HG03460 (cell line): ENCODE measurements at regions not wholly inside any gene's neighbourhood (a gene's known extent, or its start where the extent isn't known, plus 50 kb on each side); places are given as distances from the start of the nearest gene placed in this dataset.
"Not testable (repeated sequence)": the region's sequence is repeated elsewhere in the genome, so short reads cannot be mapped to it uniquely, and the experiment has no call there.

Experiments
- ATAC-seq: cut with Tn5 transposase; IDR thresholded peaks from one replicate; pipeline ENCODE4 v1.9.1; 2021; ENCODE audit not compliant: unreplicated experiment

GRCh38 chrX:39766855-39767254, 330.9 kb downstream of the BCOR start:
- no peak for ATAC-seq

- ATAC-seq = no peak
Measured at GRCh38 chrX:39767446-39767845, 330.3 kb downstream of the BCOR start.

- ATAC-seq = no peak
Measured at GRCh38 chrX:39769748-39770147, 328.0 kb downstream of the BCOR start.

- no peak for ATAC-seq
Measured at GRCh38 chrX:39771089-39771488, 326.7 kb downstream of the BCOR start.

- no peak for ATAC-seq
Measured at GRCh38 chrX:39772057-39772832, 325.5 kb downstream of the BCOR start.

- ATAC-seq = no peak
Measured at GRCh38 chrX:39773150-39773549, 324.6 kb downstream of the BCOR start.

GRCh38 chrX:39773923-39774773, 323.6 kb downstream of the BCOR start:
- no peak for ATAC-seq

GRCh38 chrX:39774774-39775328, 322.9 kb downstream of the BCOR start:
- ATAC-seq = no peak

GRCh38 chrX:39777623-39778025, 320.1 kb downstream of the BCOR start:
- no peak for ATAC-seq

- ATAC-seq = no peak
Measured at GRCh38 chrX:39779952-39780783, 317.6 kb downstream of the BCOR start.

GRCh38 chrX:39782276-39782675, 315.5 kb downstream of the BCOR start:
- ATAC-seq = no peak

GRCh38 chrX:39787999-39788398, 309.8 kb downstream of the BCOR start:
- ATAC-seq = no peak

- ATAC-seq = no peak
Measured at GRCh38 chrX:39788521-39788920, 309.2 kb downstream of the BCOR start.

- ATAC-seq = no peak
Measured at GRCh38 chrX:39791691-39792090, 306.1 kb downstream of the BCOR start.

- no peak for ATAC-seq
Measured at GRCh38 chrX:39795605-39796004, 302.2 kb downstream of the BCOR start.

GRCh38 chrX:39796856-39797255, 300.9 kb downstream of the BCOR start:
- no peak for ATAC-seq

GRCh38 chrX:39798488-39798887, 299.3 kb downstream of the BCOR start:
- ATAC-seq = not testable (repeated sequence)

- ATAC-seq = no peak
Measured at GRCh38 chrX:39802354-39802753, 295.4 kb downstream of the BCOR start.

- ATAC-seq = no peak
Measured at GRCh38 chrX:39802908-39803307, 294.9 kb downstream of the BCOR start.

- no peak for ATAC-seq
Measured at GRCh38 chrX:39805022-39805421, 292.7 kb downstream of the BCOR start.

GRCh38 chrX:39805825-39806224, 291.9 kb downstream of the BCOR start:
- no peak for ATAC-seq
